ENCODE measurements at regions not wholly inside any gene's neighbourhood (a gene's known extent, or its start where the extent isn't known, plus 50 kb on each side); places are given as distances from the start of the nearest gene placed in this dataset.
"Not testable (repeated sequence)": the region's sequence is repeated elsewhere in the genome, so short reads cannot be mapped to it uniquely, and the experiment has no call there.

DNA sequence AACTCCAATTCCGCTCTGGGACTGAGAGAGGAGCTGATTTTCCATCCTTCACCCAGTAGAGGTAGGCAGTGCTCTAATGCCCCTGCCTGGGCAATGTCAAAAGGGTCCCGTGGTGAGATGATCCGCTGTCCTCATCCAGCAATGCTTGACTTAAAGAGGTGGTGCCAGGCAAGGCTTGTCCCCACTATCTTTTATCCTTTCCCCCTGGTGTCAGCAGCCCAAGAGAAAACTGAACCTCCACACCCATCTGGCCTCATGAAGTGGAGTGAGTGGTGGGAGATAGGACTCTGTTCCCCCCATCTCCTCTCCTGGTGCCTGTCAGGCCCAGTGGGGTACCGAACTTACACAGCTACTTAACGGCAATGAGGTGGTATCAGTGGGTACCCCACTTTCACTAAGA, 107.1 kb downstream of the ABHD5 start:
- no peaks in the 10 kb centered on the region for H3K36me3 Mint-ChIP-seq
- no peak overlapping the region for H3K4me3 Mint-ChIP-seq
- peaks cover 10% of the 10 kb centered on the region for H3K27me3 Mint-ChIP-seq
- peaks cover 4% of the 10 kb centered on the region for H3K9me3 Mint-ChIP-seq (ENCODE audit: low read depth)
- no peak overlapping the region for H3K27ac Mint-ChIP-seq
- no peaks in the 10 kb centered on the region for H3K4me1 Mint-ChIP-seq (ENCODE audit: low read depth)

DNA sequence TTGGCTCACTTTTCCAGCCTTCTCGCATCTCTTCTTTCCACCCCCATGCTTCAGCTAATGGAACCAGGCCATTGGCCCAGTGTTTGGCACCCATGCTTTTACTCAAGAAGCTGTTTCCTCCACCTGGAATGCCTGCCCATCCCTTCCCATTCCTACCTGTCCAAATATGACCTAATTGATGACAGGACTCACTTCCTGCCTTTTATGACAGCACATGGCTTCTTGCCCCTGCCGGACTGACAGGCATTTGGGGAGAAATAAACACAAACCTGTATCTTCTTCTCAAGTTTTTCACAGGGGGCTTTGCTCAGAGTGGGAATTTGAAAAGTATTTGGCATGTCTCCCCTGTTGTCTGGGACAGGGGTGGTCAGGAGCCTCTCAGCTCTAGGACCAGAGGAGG, 120.1 kb downstream of the ABHD5 start:
- Mint-ChIP-seq H3K36me3 (no peaks in the 10 kb centered on the region), H3K27ac (no peak overlapping the region), H3K27me3 (peaks cover 10% of the 10 kb centered on the region)

DNA sequence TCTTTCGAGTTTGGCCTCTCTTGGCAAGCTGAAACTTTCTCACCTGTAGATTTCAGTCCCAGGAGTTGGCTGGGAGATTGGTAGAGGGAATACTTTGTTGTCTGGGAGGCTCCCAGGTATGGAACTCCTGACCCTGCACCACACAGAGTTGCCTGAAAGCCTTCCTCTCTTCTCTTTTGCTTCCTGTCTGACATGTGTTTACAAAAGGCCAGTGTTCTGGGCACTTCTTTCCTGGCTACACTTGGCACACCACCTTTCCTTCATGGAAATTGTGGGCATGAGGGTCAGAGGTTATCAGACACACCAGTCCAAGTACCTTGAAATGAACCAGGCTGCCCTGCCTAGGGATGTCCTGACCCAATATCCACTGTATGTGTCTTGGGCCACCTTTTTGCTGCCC, 123.7 kb downstream of the ABHD5 start:
- Mint-ChIP-seq H3K27ac (no peak overlapping the region), H3K9me3 (ENCODE audit: low read depth) (no peaks in the 10 kb centered on the region), H3K36me3 (no peaks in the 10 kb centered on the region), H3K27me3 (peaks cover 3% of the 10 kb centered on the region), H3K4me1 (ENCODE audit: low read depth) (no peaks in the 10 kb centered on the region), H3K4me3 (no peak overlapping the region)

More for the DNA sequence above, 120.1 kb downstream of the ABHD5 start:
- Mint-ChIP-seq H3K4me3 (no peak overlapping the region), H3K9me3 (ENCODE audit: low read depth) (no peaks in the 10 kb centered on the region), H3K4me1 (ENCODE audit: low read depth) (no peaks in the 10 kb centered on the region)

DNA sequence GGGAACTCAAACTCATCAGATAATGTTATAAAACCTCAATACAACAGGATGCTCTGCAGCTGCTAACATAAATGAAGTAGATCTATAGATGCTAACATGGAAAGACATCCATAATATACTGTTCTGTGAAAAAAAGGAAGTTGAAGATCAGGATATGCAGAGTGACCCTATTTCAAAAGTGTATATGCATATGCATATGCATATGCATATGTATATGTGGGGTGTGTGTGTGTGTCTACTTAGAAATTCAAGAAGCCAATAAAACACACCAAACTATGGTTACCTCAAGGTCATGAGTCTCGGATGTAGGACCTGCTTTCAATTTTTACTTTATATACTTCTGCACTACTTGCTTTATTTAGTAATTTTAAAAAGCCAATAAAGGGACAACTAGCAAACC, 125.6 kb downstream of the ABHD5 start:
- Mint-ChIP-seq H3K4me3 (no peak overlapping the region), H3K9me3 (ENCODE audit: low read depth) (no peaks in the 10 kb centered on the region), H3K36me3 (no peaks in the 10 kb centered on the region), H3K4me1 (ENCODE audit: low read depth) (no peaks in the 10 kb centered on the region), H3K27ac (no peak overlapping the region), H3K27me3 (peaks cover 4% of the 10 kb centered on the region)

DNA sequence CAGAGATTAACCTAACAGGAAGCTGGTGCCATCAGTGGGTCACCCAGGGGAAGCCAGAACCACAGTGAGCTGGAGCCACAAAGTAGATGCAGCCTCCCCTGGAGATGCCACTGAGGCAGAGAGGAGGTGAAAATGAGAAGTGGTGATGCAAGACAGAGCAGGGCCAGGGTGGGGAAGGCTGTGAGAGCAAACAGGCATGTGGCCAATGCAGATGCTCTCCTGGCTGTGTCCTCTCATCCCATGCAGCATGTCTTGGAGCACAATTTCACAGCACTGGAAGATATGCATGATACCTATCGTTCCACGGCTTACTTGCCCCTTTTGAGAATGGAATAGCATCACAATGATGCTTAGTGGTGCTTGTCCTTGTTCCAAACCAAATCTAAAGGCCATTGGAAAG, 126.3 kb downstream of the ABHD5 start:
- no peaks in the 10 kb centered on the region for H3K4me1 Mint-ChIP-seq (ENCODE audit: low read depth)
- no peaks in the 10 kb centered on the region for H3K9me3 Mint-ChIP-seq (ENCODE audit: low read depth)
- no peak overlapping the region for H3K4me3 Mint-ChIP-seq
- no peak overlapping the region for H3K27ac Mint-ChIP-seq
- H3K36me3 Mint-ChIP-seq, result no peaks in the 10 kb centered on the region
- peaks cover 6% of the 10 kb centered on the region for H3K27me3 Mint-ChIP-seq

- H3K4me3 Mint-ChIP-seq, result no peak overlapping the region
- peaks cover 6% of the 10 kb centered on the region for H3K27me3 Mint-ChIP-seq
Observed at GRCh38 chr3:43817825-43818224, 127.1 kb downstream of the ABHD5 start.

DNA sequence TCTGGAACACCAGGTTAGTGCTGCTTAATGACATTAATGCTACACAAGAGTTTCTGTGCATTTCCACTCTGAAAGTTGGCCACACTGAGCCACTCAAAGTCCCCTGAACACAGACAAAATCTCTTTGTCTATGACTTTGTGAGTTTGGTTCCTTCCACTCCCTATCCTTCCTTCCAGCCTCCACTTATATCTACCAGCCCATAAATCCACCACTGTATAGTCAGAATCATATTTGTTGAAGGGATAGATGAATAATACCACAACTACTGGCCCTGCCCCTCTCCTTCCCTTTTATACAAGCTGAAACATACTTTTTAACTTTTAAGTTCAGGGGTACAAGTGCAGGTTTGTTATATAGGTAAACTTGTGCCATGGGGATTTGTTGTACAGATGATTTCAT, 127.5 kb downstream of the ABHD5 start:
- Mint-ChIP-seq H3K9me3 (ENCODE audit: low read depth) (no peaks in the 10 kb centered on the region), H3K27ac (no peak overlapping the region), H3K36me3 (no peaks in the 10 kb centered on the region), H3K4me3 (no peak overlapping the region), H3K4me1 (ENCODE audit: low read depth) (no peaks in the 10 kb centered on the region), H3K27me3 (peaks cover 6% of the 10 kb centered on the region)

More at GRCh38 chr3:43817825-43818224, 127.1 kb downstream of the ABHD5 start:
- Mint-ChIP-seq H3K4me1 (ENCODE audit: low read depth) (no peaks in the 10 kb centered on the region), H3K9me3 (ENCODE audit: low read depth) (no peaks in the 10 kb centered on the region), H3K27ac (no peak overlapping the region), H3K36me3 (no peaks in the 10 kb centered on the region)

DNA sequence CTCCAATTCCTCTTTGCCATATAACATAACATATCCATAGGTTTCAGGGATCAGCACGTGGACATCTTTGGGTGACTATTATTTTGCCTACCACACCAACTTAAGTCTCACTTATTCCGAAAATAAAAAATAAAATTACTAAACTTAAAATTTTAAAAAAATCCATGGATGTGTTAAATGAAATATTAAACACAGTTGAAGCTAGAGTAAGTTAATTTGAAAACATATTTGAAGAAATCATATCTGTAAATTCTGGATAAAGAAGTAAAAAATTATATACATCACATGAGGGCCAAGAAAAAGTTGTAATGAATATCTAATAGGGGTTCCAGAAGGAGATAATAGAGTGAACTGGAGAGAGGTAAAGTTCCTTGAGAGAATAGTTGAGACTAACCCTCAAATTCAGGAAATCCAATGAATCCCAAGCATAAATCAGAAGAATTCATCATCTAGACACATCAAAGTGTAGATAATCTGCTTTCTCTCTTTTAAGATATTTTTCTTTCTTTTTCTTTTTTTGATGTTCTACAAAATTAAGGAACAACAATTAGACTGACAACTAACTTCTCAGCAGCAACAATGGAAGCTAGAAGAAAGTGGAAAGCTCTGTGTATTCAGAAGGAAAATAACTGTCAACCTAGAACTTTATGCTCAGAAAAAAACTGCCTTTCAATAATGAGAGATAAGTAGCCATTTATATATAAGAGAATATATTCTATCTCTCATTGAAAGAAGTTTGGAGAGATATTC, 147.4 kb downstream of the ABHD5 start:
- H3K36me3 Mint-ChIP-seq, result peaks cover 8% of the 10 kb centered on the region
- no peak overlapping the region for H3K4me3 Mint-ChIP-seq
- H3K9me3 Mint-ChIP-seq (ENCODE audit: low read depth), result peaks cover 11% of the 10 kb centered on the region
- no peak overlapping the region for H3K27ac Mint-ChIP-seq
- peaks cover 12% of the 10 kb centered on the region for H3K27me3 Mint-ChIP-seq
- H3K4me1 Mint-ChIP-seq (ENCODE audit: low read depth), result no peaks in the 10 kb centered on the region

DNA sequence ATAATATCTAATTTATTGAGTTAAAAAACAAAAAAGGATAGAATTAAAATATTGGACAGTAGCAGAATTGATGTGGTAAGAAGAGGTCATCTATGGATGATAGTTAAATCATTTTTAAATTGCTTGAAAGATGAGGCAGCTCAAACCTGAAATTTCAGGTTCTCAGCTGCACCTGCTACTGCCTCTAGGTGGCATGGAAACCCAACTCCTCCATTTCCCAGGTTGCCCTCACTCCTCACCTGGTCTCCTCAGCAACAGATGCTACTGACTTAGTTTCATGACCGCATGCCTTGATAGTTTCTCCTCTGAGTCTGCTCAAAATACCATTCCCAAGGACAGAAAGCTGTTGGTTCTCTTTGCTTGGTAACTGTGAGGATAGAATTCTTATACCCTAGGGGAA, 148.1 kb downstream of the ABHD5 start:
- no peak overlapping the region for H3K4me3 Mint-ChIP-seq
- no peak overlapping the region for H3K27ac Mint-ChIP-seq
- H3K36me3 Mint-ChIP-seq, result peaks cover 6% of the 10 kb centered on the region
- H3K27me3 Mint-ChIP-seq, result peaks cover 10% of the 10 kb centered on the region
- no peaks in the 10 kb centered on the region for H3K4me1 Mint-ChIP-seq (ENCODE audit: low read depth)
- peaks cover 11% of the 10 kb centered on the region for H3K9me3 Mint-ChIP-seq (ENCODE audit: low read depth)

DNA sequence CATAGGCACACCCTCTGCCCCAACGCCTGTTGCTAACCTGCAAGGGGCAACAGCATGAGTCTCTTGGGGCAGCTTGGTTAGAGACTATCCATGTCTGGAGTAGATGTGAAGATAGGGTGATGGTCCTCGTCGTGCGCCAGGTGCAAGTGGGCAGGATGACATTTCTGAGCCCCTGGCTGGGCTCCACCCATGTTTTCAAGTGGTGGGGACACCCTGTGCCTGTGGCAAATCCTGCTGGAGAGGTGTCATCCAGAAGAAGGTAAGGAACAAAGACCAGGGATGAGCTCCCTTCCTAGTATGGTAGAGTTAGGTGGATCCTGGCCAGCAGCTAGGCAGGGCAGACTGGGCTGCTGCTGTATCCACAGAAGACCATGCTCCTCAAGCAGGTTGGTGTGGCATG, 152.6 kb downstream of the ABHD5 start:
- no peak overlapping the region for H3K4me3 Mint-ChIP-seq
- H3K36me3 Mint-ChIP-seq, result peaks cover 2% of the 10 kb centered on the region
- H3K9me3 Mint-ChIP-seq (ENCODE audit: low read depth), result peaks cover 24% of the 10 kb centered on the region

DNA sequence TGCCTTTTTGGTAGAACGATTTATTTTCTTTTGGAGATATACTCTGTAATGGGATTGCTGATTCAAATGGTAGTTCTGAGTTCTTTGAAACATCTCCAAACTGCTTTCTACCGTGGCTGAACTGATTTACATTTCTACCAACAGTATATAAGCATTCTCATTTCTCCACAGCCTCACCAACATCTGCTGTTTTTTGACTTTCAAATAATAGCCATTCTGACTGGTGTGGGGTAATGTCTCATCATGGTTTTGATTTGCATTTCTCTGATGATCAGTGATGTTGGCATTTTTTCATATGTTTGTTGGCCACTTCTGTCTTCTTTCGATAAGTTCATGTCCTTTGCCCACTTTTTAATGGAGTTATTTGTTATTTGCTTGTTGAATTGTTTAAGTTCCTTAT, 154.0 kb downstream of the ABHD5 start:
- Mint-ChIP-seq H3K4me1 (ENCODE audit: low read depth) (no peaks in the 10 kb centered on the region), H3K27ac (no peak overlapping the region), H3K4me3 (no peak overlapping the region), H3K36me3 (peaks cover 2% of the 10 kb centered on the region), H3K9me3 (ENCODE audit: low read depth) (peaks cover 19% of the 10 kb centered on the region), H3K27me3 (peaks cover 9% of the 10 kb centered on the region)

More for the DNA sequence above, 152.6 kb downstream of the ABHD5 start:
- Mint-ChIP-seq H3K27me3 (peaks cover 9% of the 10 kb centered on the region), H3K27ac (no peak overlapping the region), H3K4me1 (ENCODE audit: low read depth) (no peaks in the 10 kb centered on the region)

- not testable (repeated sequence) for H3K27me3 Mint-ChIP-seq; H3K4me3 Mint-ChIP-seq; H3K36me3 Mint-ChIP-seq; H3K27ac Mint-ChIP-seq; H3K4me1 Mint-ChIP-seq (ENCODE audit: low read depth)
- peaks cover 22% of the 10 kb centered on the region for H3K9me3 Mint-ChIP-seq (ENCODE audit: low read depth)
Observed at GRCh38 chr3:43845553-43845952, 154.8 kb downstream of the ABHD5 start.

GRCh38 chr3:43852066-43852465, 161.3 kb downstream of the ABHD5 start:
- Mint-ChIP-seq H3K4me1 (ENCODE audit: low read depth) (no peaks in the 10 kb centered on the region), H3K27ac (no peak overlapping the region), H3K9me3 (ENCODE audit: low read depth) (peaks cover 8% of the 10 kb centered on the region), H3K4me3 (no peak overlapping the region), H3K36me3 (peaks cover 2% of the 10 kb centered on the region), H3K27me3 (peaks cover 28% of the 10 kb centered on the region)

- peaks cover 39% of the 10 kb centered on the region for H3K27me3 Mint-ChIP-seq
- H3K4me3 Mint-ChIP-seq, result no peak overlapping the region
- H3K9me3 Mint-ChIP-seq (ENCODE audit: low read depth), result peaks cover 3% of the 10 kb centered on the region
- peaks cover 2% of the 10 kb centered on the region for H3K36me3 Mint-ChIP-seq
- H3K4me1 Mint-ChIP-seq (ENCODE audit: low read depth), result no peaks in the 10 kb centered on the region
- H3K27ac Mint-ChIP-seq, result no peak overlapping the region
Observed at GRCh38 chr3:43854283-43854682, 163.5 kb downstream of the ABHD5 start.

DNA sequence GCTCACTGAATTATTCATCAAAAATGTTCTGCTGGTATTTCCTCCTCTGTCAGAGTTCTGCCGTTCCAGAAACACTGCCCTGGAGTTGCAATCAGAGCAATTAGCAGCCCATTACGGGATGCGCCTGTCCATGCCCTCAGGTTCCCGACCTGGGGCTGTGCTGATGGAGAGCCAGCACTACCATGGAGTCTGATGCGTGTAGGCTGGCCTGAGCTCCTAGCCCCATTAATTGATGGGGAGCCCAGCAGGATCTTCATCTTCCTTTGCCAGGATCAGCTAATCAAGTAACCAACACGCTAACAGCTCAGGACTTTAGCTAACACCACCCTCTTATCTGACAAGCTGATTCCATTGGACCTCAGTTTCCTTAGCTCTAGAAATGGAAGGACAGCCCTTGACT, 164.2 kb downstream of the ABHD5 start:
- H3K4me3 Mint-ChIP-seq, result no peak overlapping the region
- H3K9me3 Mint-ChIP-seq (ENCODE audit: low read depth), result peaks cover 3% of the 10 kb centered on the region
- H3K36me3 Mint-ChIP-seq, result peaks cover 2% of the 10 kb centered on the region
- H3K4me1 Mint-ChIP-seq (ENCODE audit: low read depth), result no peaks in the 10 kb centered on the region
- H3K27ac Mint-ChIP-seq, result no peak overlapping the region
- peaks cover 39% of the 10 kb centered on the region for H3K27me3 Mint-ChIP-seq

DNA sequence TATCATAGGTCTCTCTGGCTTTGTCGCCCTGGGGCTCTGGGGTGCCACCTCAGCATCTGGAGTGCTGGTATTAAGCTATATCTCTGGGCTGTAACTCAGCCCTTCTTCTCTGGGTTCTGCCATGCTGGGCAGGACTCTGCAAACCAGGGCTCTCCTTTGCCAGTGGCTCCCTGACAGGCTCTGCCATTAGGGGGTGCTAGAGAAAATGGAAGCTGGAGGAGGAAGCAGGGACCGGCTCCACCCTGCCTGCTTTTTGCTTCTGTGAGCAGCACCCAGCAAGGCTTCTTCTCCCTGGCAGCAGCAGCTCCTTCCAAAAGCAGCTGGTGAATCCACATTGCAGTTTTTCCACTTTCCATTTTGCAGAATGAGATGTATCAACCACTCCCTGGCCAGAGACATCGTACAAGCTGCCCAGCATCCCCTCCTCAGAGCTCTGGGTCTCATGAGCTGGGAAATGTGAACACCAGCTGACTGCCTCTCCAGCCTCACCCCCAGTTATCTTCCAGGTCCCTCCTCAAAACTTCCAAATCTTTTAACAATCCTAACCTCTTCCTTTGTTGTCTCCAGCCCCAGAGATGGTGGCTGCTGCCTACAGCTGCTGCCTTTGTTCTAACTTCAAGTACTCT, 165.0 kb downstream of the ABHD5 start:
- H3K27me3 Mint-ChIP-seq, result peaks cover 41% of the 10 kb centered on the region
- no peak overlapping the region for H3K27ac Mint-ChIP-seq
- no peak overlapping the region for H3K4me3 Mint-ChIP-seq
- peaks cover 2% of the 10 kb centered on the region for H3K36me3 Mint-ChIP-seq
- no peaks in the 10 kb centered on the region for H3K9me3 Mint-ChIP-seq (ENCODE audit: low read depth)
- H3K4me1 Mint-ChIP-seq (ENCODE audit: low read depth), result no peaks in the 10 kb centered on the region
